Frontal cortex (tissue), 1 donor: ENCODE measurements at regions not wholly inside any gene's neighbourhood (a gene's known extent, or its start where the extent isn't known, plus 50 kb on each side); places are given as distances from the start of the nearest gene placed in this dataset. TPM values are rescaled to one million over a fixed set of nuclear protein-coding genes. Genes with fewer than 3 reads are reported as not detected.

ENCODE experiments used
- small RNA-seq: library from RNA; depleted of rRNA; stranded (forward); fragments of <200 nt; gene quantifications from one replicate; pipeline ENCODE3, GENCODE V24; 2014

Small RNA genes lying in the stretch of these regions (small RNA-seq; reads per million reads assigned to genes)
- gene BX323014.1 (not detected), gene RN7SL299P (not detected)
